NCI-H2029 (cell line): ENCODE measurements at regions not wholly inside any gene's neighbourhood (a gene's known extent, or its start where the extent isn't known, plus 50 kb on each side); places are given as distances from the start of the nearest gene placed in this dataset.

Experiments
- DNase-seq: peaks from one replicate; lab custom pipeline; 2025; lab: John Stamatoyannopoulos, UW

GRCh38 chr7:108974641-108975040 is 405.0 kb downstream of the DNAJB9 start:
- no peak for DNase-seq

DNA sequence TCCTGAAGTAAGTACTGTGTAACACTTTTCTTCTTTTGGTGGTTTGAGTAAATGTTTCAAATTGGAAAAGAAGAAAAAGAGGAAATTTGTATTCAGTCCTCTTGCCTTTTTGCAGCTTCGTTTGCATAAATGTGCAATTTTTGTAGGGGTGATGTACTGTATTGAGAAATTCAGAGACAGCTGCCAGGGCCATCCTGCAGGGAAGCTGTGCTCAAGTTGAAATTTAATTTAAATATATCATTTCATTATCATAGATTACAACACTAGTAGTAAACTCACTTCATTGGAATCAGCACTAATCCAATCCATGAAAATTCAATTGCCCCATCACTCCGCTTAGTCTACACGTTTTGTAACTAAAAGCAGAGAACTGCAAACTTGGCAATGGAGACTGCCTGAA is 415.4 kb downstream of the DNAJB9 start:
- DNase-seq = no peak

GRCh38 chr7:108989319-108989718 is 419.6 kb downstream of the DNAJB9 start:
- DNase-seq = no peak

DNA sequence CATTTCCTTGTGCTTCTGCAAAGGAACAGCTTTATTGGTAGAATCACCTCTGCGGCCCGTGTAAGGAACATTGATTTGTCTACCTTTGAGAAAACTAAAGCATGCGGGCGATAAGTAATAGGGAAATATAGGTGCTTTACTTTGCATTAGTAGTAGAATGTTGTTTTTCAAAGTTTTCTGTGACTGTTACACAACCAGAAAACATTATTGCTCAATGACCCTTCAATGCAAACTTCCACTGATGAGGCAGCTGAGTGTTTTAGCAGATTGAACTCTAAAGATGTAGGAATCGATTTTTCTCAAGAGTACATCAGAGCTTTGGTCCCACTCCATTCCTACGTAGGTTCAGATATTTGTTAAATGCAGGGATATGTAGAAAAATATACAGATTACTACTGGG is 427.8 kb downstream of the DNAJB9 start:
- DNase-seq = no peak

DNA sequence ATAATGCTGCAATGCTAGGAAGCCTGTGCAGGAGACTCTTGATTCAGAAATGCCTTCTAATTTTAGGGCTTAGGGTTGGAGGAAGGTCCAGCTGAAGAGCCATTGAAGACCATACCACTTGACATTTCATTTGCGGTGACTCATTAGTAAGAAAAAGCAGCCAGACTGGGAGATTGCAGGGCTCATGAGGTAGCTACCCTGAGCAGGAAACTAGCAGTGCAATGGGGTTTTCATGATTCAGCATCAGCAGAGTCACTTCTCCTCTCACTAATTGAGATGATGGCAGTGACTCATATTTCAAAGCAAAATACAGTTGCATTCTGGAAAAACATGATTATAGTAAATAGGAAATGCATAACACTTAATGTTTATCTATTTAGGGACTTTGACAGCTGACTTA is 434.1 kb downstream of the DNAJB9 start:
- no peak for DNase-seq

GRCh38 chr7:109009636-109010035 is 440.0 kb downstream of the DNAJB9 start:
- DNase-seq = no peak

- DNase-seq = no peak
Measured at GRCh38 chr7:109020251-109020650, 450.6 kb downstream of the DNAJB9 start.

- no peak for DNase-seq
Measured at GRCh38 chr7:109021390-109021789, 451.7 kb downstream of the DNAJB9 start.

DNA sequence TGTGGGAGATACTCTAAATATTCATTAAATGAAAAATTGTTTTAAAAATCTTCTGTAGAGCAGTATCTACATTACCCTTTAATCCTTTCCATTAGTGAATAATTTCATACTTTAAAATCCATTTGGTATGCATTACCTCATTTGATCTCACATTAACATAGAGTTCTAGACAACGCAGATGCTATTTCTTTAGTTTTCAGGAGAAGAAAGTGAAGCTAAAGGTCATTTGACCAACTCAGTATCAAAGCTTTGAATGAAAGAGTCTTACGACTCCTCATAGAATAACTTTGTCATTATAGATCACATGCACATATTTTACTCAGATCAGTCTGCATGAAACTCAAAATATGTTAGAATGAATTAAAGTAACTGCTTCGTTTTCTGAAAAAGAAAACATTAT is 460.2 kb downstream of the DNAJB9 start:
- no peak for DNase-seq

DNA sequence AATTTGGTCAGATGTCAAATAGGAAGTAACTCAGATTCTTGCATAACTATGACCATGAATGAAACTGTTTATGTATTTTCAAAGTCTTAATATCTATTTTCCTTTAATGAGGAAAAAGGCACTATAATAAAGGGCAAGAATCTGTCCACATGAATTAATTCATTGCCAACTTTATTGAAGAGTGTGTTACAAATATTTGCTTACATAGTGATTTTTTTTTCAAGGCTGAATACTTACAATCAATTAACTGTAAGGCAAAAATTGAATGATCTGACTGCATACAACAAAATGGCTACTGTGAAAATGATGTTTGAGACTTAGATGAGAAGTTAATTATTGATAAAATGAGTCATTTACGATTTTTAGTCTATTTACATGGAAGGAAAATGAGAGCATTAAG is 475.0 kb downstream of the DNAJB9 start:
- no peak for DNase-seq

GRCh38 chr7:109049366-109049765 is 479.7 kb downstream of the DNAJB9 start:
- DNase-seq = no peak

DNA sequence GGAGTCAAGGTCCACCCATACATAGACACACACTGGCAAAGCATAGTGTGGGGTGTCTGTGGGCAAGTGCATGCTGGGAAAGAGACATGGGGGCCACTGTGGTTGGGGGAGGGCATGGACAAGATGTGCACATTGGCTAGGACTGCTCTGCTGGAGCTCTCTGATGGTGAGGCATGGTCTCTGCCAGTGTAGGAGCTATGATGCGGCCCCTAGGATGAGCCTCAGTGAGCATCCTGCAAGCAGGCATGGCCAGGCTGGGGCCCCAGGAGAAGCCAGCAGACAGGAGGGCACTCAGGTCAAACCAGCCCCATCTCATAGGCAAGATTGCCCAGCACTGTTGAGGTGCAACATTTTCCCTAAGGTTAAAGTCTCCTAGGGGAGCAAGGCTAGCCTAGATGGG is 489.4 kb downstream of the DNAJB9 start:
- DNase-seq = no peak

- no peak for DNase-seq
Measured at GRCh38 chr7:109062798-109063197, 493.1 kb downstream of the DNAJB9 start.

DNA sequence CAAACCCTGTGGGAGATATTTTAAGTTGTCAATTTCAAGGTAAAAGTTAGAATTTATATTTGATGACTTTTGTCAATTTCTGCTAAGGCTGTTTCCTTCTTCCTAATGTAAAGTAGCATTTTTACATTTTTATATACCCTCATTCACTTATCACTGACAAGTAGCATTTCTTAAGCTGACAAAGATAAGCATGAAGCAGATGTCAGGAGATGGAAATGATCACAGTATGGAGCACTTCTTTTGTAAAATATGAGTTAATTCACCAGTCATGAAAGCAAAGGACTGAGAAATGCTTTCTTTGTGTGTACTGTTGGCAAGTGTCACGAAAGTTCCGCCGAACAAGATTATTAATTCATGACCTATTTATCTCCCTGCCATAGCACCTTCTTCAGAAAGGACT is 503.9 kb downstream of the DNAJB9 start:
- no peak for DNase-seq

GRCh38 chr7:109076396-109076972 is 506.8 kb downstream of the DNAJB9 start:
- DNase-seq = no peak

DNA sequence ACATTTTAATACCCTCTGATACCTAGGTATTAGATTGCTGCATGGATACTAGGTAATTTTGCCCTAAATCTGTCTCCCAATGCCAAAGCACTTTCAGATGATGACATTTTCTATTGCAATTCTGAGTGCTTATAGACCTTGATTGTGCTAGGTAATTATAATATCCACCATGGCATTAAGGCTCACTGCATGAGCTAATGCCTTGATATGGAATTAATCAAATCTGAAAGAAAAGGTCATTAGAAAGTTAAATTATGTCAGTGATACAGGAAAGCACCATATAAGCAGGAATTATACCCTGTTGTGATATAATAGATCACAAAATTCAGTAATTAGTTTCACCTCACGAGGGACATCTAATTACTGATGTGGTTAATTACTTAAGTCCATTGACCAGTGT is 521.4 kb downstream of the DNAJB9 start:
- DNase-seq = no peak

GRCh38 chr7:109092268-109092667 is 522.6 kb downstream of the DNAJB9 start:
- no peak for DNase-seq

GRCh38 chr7:109101332-109101731 is 531.7 kb downstream of the DNAJB9 start:
- no peak for DNase-seq

- no peak for DNase-seq
Measured at GRCh38 chr7:109109558-109109957, 539.9 kb downstream of the DNAJB9 start.

DNA sequence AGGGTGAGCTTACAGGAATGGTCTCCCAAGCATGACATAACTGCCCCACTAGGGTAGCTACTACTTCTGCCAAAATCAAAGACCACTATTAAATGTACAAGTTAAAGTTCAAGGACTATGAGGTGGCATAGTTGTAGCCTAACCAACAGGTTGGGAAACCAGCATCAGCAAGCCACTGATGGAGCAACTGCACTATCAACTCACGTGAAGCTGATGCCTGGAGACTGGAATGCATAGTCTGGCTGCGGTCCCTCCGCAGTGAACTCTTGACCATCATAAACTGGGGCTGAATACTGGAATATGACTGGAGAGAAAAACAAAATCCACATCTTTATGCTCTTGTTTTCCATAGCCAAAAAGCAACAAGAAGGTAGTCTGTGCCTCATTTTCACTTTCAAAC is 541.4 kb downstream of the DNAJB9 start:
- DNase-seq = no peak

GRCh38 chr7:109121599-109122300 is 552.1 kb downstream of the DNAJB9 start:
- no peak for DNase-seq

GRCh38 chr7:109125001-109125400 is 555.3 kb downstream of the DNAJB9 start:
- DNase-seq = no peak

DNA sequence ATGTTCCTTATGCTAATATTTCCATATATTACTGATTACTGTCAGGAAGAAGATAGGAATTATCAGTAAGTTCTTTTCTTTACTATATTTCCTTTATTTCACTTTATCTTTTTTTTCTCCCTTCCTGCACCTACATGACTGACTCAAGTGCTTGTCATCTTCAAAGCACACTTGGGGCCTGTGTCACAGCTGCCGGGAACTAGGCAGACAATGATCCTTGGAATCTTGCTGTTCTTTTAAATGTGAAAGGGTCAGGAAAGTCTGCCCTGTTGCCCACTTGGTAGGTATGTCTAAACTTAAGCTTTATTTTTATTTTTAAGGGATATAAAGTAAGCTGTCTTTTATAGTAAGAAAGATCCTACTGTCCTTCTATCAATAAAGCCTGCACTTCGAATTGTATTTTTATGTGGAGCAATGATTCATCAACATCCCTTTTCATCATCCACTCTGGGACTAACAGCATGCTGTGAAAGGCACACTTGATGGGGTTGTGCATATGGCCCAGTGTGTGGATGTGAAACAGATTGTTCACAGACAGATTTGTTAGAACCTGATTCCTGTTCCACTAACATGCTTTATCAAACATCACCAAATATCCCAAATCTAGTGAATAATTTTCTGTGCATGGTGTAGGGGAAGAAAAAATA is 556.9 kb downstream of the DNAJB9 start:
- no peak for DNase-seq

- DNase-seq = no peak
Measured at GRCh38 chr7:109127145-109127544, 557.5 kb downstream of the DNAJB9 start.
